Osteoblast (primary cell): ENCODE measurements at regions not wholly inside any gene's neighbourhood (a gene's known extent, or its start where the extent isn't known, plus 50 kb on each side); places are given as distances from the start of the nearest gene placed in this dataset.

ENCODE experiments used
- DNase-seq: peaks from one replicate; pipeline ENCODE4 v3.0.0; 2011; ENCODE audit warnings: low spot score, mixed read lengths; ENCODE audit not compliant: insufficient read length; ENCODE audit errors: missing footprints
- H2AFZ ChIP-seq: 2 replicates; pipeline ENCODE4 v1.6.0; 2011; ENCODE audit warnings: mild to moderate bottlenecking, low read length
- H3K27ac ChIP-seq: 2 replicates; pipeline ENCODE4 v1.5.1; 2011; ENCODE audit warnings: mild to moderate bottlenecking, low read depth, low read length, moderate library complexity
- H3K27me3 ChIP-seq: 2 replicates; pipeline ENCODE4 v1.6.0; 2012; ENCODE audit warnings: mild to moderate bottlenecking, control low read depth, inconsistent platforms, low read length, moderate library complexity; ENCODE audit not compliant: insufficient read depth
- H3K36me3 ChIP-seq: 2 replicates; pipeline ENCODE4 v1.5.1; 2011; ENCODE audit warnings: mild to moderate bottlenecking, low read length, control low read depth, moderate library complexity; ENCODE audit not compliant: insufficient read depth
- H3K4me1 ChIP-seq: 2 replicates; pipeline ENCODE4 v1.5.1; 2011; ENCODE audit warnings: mild to moderate bottlenecking, low read length, control low read depth, moderate library complexity; ENCODE audit not compliant: insufficient read depth
- H3K4me2 ChIP-seq: 2 replicates; pipeline ENCODE4 v1.6.0; 2011; ENCODE audit warnings: mild to moderate bottlenecking, low read length; ENCODE audit not compliant: insufficient read depth
- H3K4me3 ChIP-seq: fragments of 200-600 bp; sonication (generic); 3 replicates; pipeline ENCODE4 v1.5.1; 2012; ENCODE audit warnings: mild to moderate bottlenecking, low read length, inconsistent platforms; ENCODE audit not compliant: insufficient read depth
- H3K79me2 ChIP-seq: 2 replicates; pipeline ENCODE4 v1.6.0; 2012; ENCODE audit warnings: mild to moderate bottlenecking, low read length, control low read depth, inconsistent platforms; ENCODE audit not compliant: insufficient read depth
- H3K9me3 ChIP-seq: 2 replicates; pipeline ENCODE4 v1.5.1; 2011; ENCODE audit warnings: low read depth, low read length, control low read depth
- H4K20me1 ChIP-seq: 2 replicates; pipeline ENCODE4 v1.6.0; 2012; ENCODE audit warnings: mild to moderate bottlenecking, low read length, control low read depth; ENCODE audit not compliant: insufficient read depth
- TF ChIP-seq, protein P1 (sequence below): IDR thresholded peaks from 2 replicates; pipeline ENCODE4 v1.5.1; 2011; ENCODE audit warnings: mild to moderate bottlenecking, low read depth, low read length, moderate library complexity; ENCODE audit errors: extremely low read depth

DNA sequence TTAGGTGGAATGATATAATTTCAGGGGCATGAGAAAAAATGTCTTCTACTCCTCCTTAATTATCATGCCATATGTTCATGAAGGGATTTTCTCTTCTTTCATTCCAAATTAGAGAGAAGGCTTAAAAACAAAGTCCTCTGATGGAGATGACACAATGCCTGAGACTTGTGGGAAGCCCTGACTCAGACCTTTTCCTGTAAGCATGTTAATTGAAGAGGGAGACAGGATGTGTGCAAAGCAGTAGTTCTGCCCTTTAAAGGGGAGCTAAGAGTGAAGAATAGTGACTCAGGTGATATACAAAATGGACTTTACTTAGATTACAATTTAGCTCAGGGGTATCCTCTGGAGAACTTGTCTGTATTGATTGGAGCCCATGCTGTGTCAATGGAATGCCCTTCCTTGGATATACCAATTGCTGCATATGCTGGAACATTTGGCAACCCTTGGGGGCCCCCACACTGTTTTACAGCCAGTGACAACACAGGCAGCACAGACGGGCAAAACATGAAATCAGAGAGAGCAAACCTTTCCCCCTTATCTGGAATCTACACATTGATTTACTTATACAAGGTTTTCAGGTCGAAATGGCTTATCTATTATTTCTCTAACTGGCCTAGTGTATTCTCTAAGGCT is 81.3 kb downstream of the IZUMO3 start:
- no peaks in the 10 kb centered on the region for H3K36me3 ChIP-seq
- no peak overlapping the region for H2AFZ ChIP-seq
- no peak for DNase-seq
- no peak overlapping the region for H3K4me3 ChIP-seq
- no peaks in the 10 kb centered on the region for H3K27me3 ChIP-seq
- H4K20me1 ChIP-seq, result no peaks in the 10 kb centered on the region
- no peak overlapping the region for H3K4me2 ChIP-seq
- H3K4me1 ChIP-seq, result no peaks in the 10 kb centered on the region
- peaks cover 10% of the 10 kb centered on the region for H3K9me3 ChIP-seq
- TF ChIP-seq, protein P1, sequence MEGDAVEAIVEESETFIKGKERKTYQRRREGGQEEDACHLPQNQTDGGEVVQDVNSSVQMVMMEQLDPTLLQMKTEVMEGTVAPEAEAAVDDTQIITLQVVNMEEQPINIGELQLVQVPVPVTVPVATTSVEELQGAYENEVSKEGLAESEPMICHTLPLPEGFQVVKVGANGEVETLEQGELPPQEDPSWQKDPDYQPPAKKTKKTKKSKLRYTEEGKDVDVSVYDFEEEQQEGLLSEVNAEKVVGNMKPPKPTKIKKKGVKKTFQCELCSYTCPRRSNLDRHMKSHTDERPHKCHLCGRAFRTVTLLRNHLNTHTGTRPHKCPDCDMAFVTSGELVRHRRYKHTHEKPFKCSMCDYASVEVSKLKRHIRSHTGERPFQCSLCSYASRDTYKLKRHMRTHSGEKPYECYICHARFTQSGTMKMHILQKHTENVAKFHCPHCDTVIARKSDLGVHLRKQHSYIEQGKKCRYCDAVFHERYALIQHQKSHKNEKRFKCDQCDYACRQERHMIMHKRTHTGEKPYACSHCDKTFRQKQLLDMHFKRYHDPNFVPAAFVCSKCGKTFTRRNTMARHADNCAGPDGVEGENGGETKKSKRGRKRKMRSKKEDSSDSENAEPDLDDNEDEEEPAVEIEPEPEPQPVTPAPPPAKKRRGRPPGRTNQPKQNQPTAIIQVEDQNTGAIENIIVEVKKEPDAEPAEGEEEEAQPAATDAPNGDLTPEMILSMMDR, result no peak
- no peaks in the 10 kb centered on the region for H3K79me2 ChIP-seq
- no peak overlapping the region for H3K27ac ChIP-seq

DNA sequence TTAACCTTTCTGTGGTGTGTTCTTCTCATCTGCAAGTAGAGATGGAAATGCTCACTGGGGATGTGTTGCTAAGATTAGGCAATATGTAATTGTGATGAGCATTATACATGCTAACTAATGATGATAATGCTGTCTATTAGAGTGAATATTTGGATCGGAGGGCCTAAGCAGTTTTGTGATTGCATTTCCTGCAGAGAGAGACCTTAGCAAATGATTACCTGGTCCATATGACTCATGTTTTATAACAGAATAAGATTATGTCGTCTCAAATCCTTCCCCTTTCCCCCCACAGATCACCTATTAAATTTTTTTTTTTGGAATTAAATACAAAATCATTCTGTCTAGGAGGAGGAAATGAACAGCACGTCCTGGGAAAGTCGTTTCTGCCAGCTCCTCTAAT is 82.7 kb downstream of the IZUMO3 start:
- peaks cover 9% of the 10 kb centered on the region for H3K9me3 ChIP-seq
- no peaks in the 10 kb centered on the region for H3K79me2 ChIP-seq
- H4K20me1 ChIP-seq, result no peaks in the 10 kb centered on the region
- H3K4me3 ChIP-seq, result no peak overlapping the region
- H3K4me2 ChIP-seq, result no peak overlapping the region
- H3K36me3 ChIP-seq, result no peaks in the 10 kb centered on the region
- TF ChIP-seq, protein P1, result no peak
- no peaks in the 10 kb centered on the region for H3K27me3 ChIP-seq
- H3K4me1 ChIP-seq, result no peaks in the 10 kb centered on the region
- H2AFZ ChIP-seq, result no peak overlapping the region
- H3K27ac ChIP-seq, result no peak overlapping the region
- DNase-seq, result no peak

DNA sequence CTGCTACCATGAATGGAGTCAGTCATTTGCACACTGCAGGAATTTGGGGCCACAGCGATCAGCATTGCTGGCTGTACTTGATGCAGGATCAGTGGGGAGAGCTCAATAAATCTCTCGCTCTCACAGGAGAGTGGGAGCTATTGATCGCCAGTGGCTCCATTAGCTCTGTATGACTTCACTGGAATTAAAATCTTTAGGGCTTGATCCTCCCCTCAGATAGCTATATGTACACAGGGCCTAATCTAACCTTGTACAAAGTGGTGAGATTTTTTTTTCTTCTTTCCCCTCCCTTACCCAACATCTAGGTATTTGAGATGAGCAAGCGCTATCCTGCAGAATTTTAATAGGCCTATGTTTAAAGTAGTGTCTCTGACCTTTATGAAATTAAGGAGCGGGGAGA is 84.9 kb downstream of the IZUMO3 start:
- Histone ChIP-seq H4K20me1 (no peaks in the 10 kb centered on the region), H2AFZ (no peak overlapping the region), H3K4me2 (no peak overlapping the region), H3K27ac (no peak overlapping the region), H3K4me1 (no peaks in the 10 kb centered on the region), H3K4me3 (no peak overlapping the region), H3K27me3 (no peaks in the 10 kb centered on the region), H3K36me3 (no peaks in the 10 kb centered on the region), H3K9me3 (peaks cover 9% of the 10 kb centered on the region), H3K79me2 (no peaks in the 10 kb centered on the region)
- no peak for DNase-seq
- TF ChIP-seq, protein P1, result no peak

DNA sequence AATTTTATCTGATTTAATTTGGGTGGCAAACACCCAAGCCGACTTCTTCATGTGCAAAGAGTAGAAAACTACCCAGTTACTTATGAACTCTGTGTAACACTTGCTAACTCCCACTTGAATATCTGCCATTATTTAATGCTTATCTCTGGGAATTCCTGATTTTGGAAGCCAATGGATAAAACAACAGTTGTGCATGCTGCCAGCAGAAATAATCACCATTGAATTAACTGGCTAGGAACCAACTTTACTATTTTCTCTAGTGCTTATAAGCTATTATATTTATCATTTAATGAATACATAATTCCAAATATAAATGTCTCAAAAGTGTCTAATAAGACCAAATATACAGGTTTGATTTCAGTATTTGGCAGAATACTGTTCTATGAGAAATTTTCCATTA is 85.7 kb downstream of the IZUMO3 start:
- H2AFZ ChIP-seq, result no peak overlapping the region
- no peaks in the 10 kb centered on the region for H4K20me1 ChIP-seq
- no peaks in the 10 kb centered on the region for H3K79me2 ChIP-seq
- no peak overlapping the region for H3K4me2 ChIP-seq
- no peaks in the 10 kb centered on the region for H3K27me3 ChIP-seq
- no peak overlapping the region for H3K4me3 ChIP-seq
- TF ChIP-seq, protein P1, result no peak
- no peak for DNase-seq
- no peak overlapping the region for H3K27ac ChIP-seq
- no peaks in the 10 kb centered on the region for H3K36me3 ChIP-seq
- peaks cover 9% of the 10 kb centered on the region for H3K9me3 ChIP-seq
- no peaks in the 10 kb centered on the region for H3K4me1 ChIP-seq
